ENCODE measurements at regions not wholly inside any gene's neighbourhood (a gene's known extent, or its start where the extent isn't known, plus 50 kb on each side); places are given as distances from the start of the nearest gene placed in this dataset.

GRCh38 chr15:95451938-95452337, 878.6 kb upstream of the NR2F2 start:
- no peak for DNase-seq (ENCODE audit: low spot score)

- no peak for DNase-seq (ENCODE audit: low spot score)
Observed at GRCh38 chr15:95454403-95455262, 875.9 kb upstream of the NR2F2 start.

- DNase-seq (ENCODE audit: low spot score), result no peak
Observed at GRCh38 chr15:95457520-95457919, 873.0 kb upstream of the NR2F2 start.

- no peak for DNase-seq (ENCODE audit: low spot score)
Observed at GRCh38 chr15:95458721-95459120, 871.8 kb upstream of the NR2F2 start.

GRCh38 chr15:95459273-95459672, 871.2 kb upstream of the NR2F2 start:
- no peak for DNase-seq (ENCODE audit: low spot score)

GRCh38 chr15:95464509-95464908, 866.0 kb upstream of the NR2F2 start:
- no peak for DNase-seq (ENCODE audit: low spot score)

- no peak for DNase-seq (ENCODE audit: low spot score)
Observed at GRCh38 chr15:95468820-95469219, 861.7 kb upstream of the NR2F2 start.

- no peak for DNase-seq (ENCODE audit: low spot score)
Observed at GRCh38 chr15:95469496-95470000, 861.0 kb upstream of the NR2F2 start.

- DNase-seq (ENCODE audit: low spot score), result no peak
Observed at GRCh38 chr15:95470529-95470928, 860.0 kb upstream of the NR2F2 start.

- no peak for DNase-seq (ENCODE audit: low spot score)
Observed at GRCh38 chr15:95470997-95471689, 859.4 kb upstream of the NR2F2 start.

- DNase-seq (ENCODE audit: low spot score), result no peak
Observed at GRCh38 chr15:95471690-95472086, 858.8 kb upstream of the NR2F2 start.

GRCh38 chr15:95475067-95475466, 855.4 kb upstream of the NR2F2 start:
- DNase-seq (ENCODE audit: low spot score), result no peak

GRCh38 chr15:95479308-95479707, 851.2 kb upstream of the NR2F2 start:
- no peak for DNase-seq (ENCODE audit: low spot score)

- DNase-seq (ENCODE audit: low spot score), result no peak
Observed at GRCh38 chr15:95485367-95485766, 845.1 kb upstream of the NR2F2 start.

GRCh38 chr15:95486224-95486623, 844.3 kb upstream of the NR2F2 start:
- no peak for DNase-seq (ENCODE audit: low spot score)

- no peak for DNase-seq (ENCODE audit: low spot score)
Observed at GRCh38 chr15:95489103-95489502, 841.4 kb upstream of the NR2F2 start.

GRCh38 chr15:95492388-95493070, 838.0 kb upstream of the NR2F2 start:
- DNase-seq (ENCODE audit: low spot score), result no peak

- no peak for DNase-seq (ENCODE audit: low spot score)
Observed at GRCh38 chr15:95494971-95495541, 835.4 kb upstream of the NR2F2 start.

GRCh38 chr15:95497634-95498033, 832.9 kb upstream of the NR2F2 start:
- DNase-seq (ENCODE audit: low spot score), result no peak

GRCh38 chr15:95498961-95499360, 831.5 kb upstream of the NR2F2 start:
- DNase-seq (ENCODE audit: low spot score), result no peak

GRCh38 chr15:95499397-95499796, 831.1 kb upstream of the NR2F2 start:
- DNase-seq (ENCODE audit: low spot score), result no peak

GRCh38 chr15:95501865-95502264, 828.6 kb upstream of the NR2F2 start:
- no peak for DNase-seq (ENCODE audit: low spot score)

Measured in ecto neural progenitor cell (in vitro differentiated cells).